ENCODE measurements at regions not wholly inside any gene's neighbourhood (a gene's known extent, or its start where the extent isn't known, plus 50 kb on each side); places are given as distances from the start of the nearest gene placed in this dataset.

- no peaks in the 10 kb centered on the region for H3K4me1 Mint-ChIP-seq
- DNase-seq (no peak), ATAC-seq (ENCODE audit: low read depth) (no peak)
- H3K27me3 Mint-ChIP-seq: peaks cover 3% of the 10 kb centered on the region
- H3K36me3 Mint-ChIP-seq: no peaks in the 10 kb centered on the region
- no peak overlapping the region for H3K27ac Mint-ChIP-seq
- no peaks in the 10 kb centered on the region for H3K9me3 Mint-ChIP-seq
- H3K4me3 Mint-ChIP-seq: no peak overlapping the region
- POLR2A ChIA-PET: no interaction called here
These were observed 96.1 kb upstream of the NXT1 start for GRCh38 chr20:23254505-23254904.

GRCh38 chr20:23254034-23254433, 96.6 kb upstream of the NXT1 start:
- no peak for ATAC-seq (ENCODE audit: low read depth)
- Mint-ChIP-seq H3K9me3 (no peaks in the 10 kb centered on the region), H3K36me3 (no peaks in the 10 kb centered on the region), H3K4me1 (no peaks in the 10 kb centered on the region), H3K27me3 (peaks cover 3% of the 10 kb centered on the region), H3K27ac (no peak overlapping the region), H3K4me3 (no peak overlapping the region)
- DNase-seq: no peak
- POLR2A ChIA-PET: no interaction called here

- Mint-ChIP-seq H3K9me3 (no peaks in the 10 kb centered on the region), H3K27me3 (peaks cover 3% of the 10 kb centered on the region), H3K4me1 (no peaks in the 10 kb centered on the region), H3K27ac (no peak overlapping the region), H3K36me3 (no peaks in the 10 kb centered on the region), H3K4me3 (no peak overlapping the region)
- ATAC-seq (ENCODE audit: low read depth) (no peak), DNase-seq (no peak)
- POLR2A ChIA-PET: no interaction called here
These were observed 97.1 kb upstream of the NXT1 start for GRCh38 chr20:23253524-23253923.

- Mint-ChIP-seq H3K4me3 (no peak overlapping the region), H3K27ac (no peak overlapping the region), H3K4me1 (no peaks in the 10 kb centered on the region), H3K27me3 (peaks cover 3% of the 10 kb centered on the region), H3K36me3 (no peaks in the 10 kb centered on the region), H3K9me3 (no peaks in the 10 kb centered on the region)
- DNase-seq (no peak), ATAC-seq (ENCODE audit: low read depth) (no peak)
- POLR2A ChIA-PET: no interaction called here
These were observed 98.8 kb upstream of the NXT1 start for GRCh38 chr20:23251779-23252178.

- Mint-ChIP-seq H3K9me3 (no peaks in the 10 kb centered on the region), H3K27ac (no peak overlapping the region), H3K27me3 (peaks cover 3% of the 10 kb centered on the region), H3K36me3 (no peaks in the 10 kb centered on the region), H3K4me3 (no peak overlapping the region), H3K4me1 (no peaks in the 10 kb centered on the region)
- POLR2A ChIA-PET: no interaction called here
- ATAC-seq (ENCODE audit: low read depth) (no peak), DNase-seq (no peak)
These were observed 101.0 kb upstream of the NXT1 start for GRCh38 chr20:23249541-23249940.

GRCh38 chr20:23248461-23248882, 102.1 kb upstream of the NXT1 start:
- Mint-ChIP-seq H3K27ac (no peak overlapping the region), H3K36me3 (no peaks in the 10 kb centered on the region), H3K27me3 (peaks cover 3% of the 10 kb centered on the region), H3K4me1 (no peaks in the 10 kb centered on the region), H3K4me3 (no peak overlapping the region), H3K9me3 (no peaks in the 10 kb centered on the region)
- POLR2A ChIA-PET: no interaction called here
- DNase-seq: no peak
- no peak for ATAC-seq (ENCODE audit: low read depth)

GRCh38 chr20:23246717-23247664, 103.6 kb upstream of the NXT1 start:
- ATAC-seq (ENCODE audit: low read depth) (no peak), DNase-seq (no peak)
- Mint-ChIP-seq H3K4me1 (no peaks in the 10 kb centered on the region), H3K27me3 (peaks cover under 1% of the 10 kb centered on the region), H3K4me3 (no peak overlapping the region), H3K9me3 (no peaks in the 10 kb centered on the region), H3K27ac (no peak overlapping the region), H3K36me3 (no peaks in the 10 kb centered on the region)
- POLR2A ChIA-PET: no interaction called here

GRCh38 chr20:23245553-23246181, 104.9 kb upstream of the NXT1 start:
- no peak for ATAC-seq (ENCODE audit: low read depth)
- no peak overlapping the region for H3K27ac Mint-ChIP-seq

GRCh38 chr20:23244916-23245552, 105.6 kb upstream of the NXT1 start:
- Mint-ChIP-seq H3K9me3 (no peaks in the 10 kb centered on the region), H3K36me3 (no peaks in the 10 kb centered on the region), H3K27me3 (no peaks in the 10 kb centered on the region), H3K27ac (no peak overlapping the region), H3K4me1 (no peaks in the 10 kb centered on the region), H3K4me3 (no peak overlapping the region)
- POLR2A ChIA-PET: no interaction called here
- DNase-seq (no peak), ATAC-seq (ENCODE audit: low read depth) (no peak)

More at GRCh38 chr20:23245553-23246181, 104.9 kb upstream of the NXT1 start:
- Mint-ChIP-seq H3K4me1 (no peaks in the 10 kb centered on the region), H3K4me3 (no peak overlapping the region), H3K27me3 (no peaks in the 10 kb centered on the region), H3K36me3 (no peaks in the 10 kb centered on the region), H3K9me3 (no peaks in the 10 kb centered on the region)
- POLR2A ChIA-PET: no interaction called here
- DNase-seq: peak; percentile 36

- peaks cover under 1% of the 10 kb centered on the region for H3K27me3 Mint-ChIP-seq
- POLR2A ChIA-PET: no interaction called here
- no peak overlapping the region for H3K27ac Mint-ChIP-seq
These were observed 106.3 kb upstream of the NXT1 start for GRCh38 chr20:23244156-23244915.

GRCh38 chr20:23243791-23244155, 106.8 kb upstream of the NXT1 start:
- POLR2A ChIA-PET: no interaction called here
- H3K9me3 Mint-ChIP-seq: peaks cover 4% of the 10 kb centered on the region
- no peak for ATAC-seq (ENCODE audit: low read depth)

More at GRCh38 chr20:23244156-23244915, 106.3 kb upstream of the NXT1 start:
- H3K4me1 Mint-ChIP-seq: no peaks in the 10 kb centered on the region
- no peak for ATAC-seq (ENCODE audit: low read depth)
- H3K36me3 Mint-ChIP-seq: no peaks in the 10 kb centered on the region
- no peak overlapping the region for H3K4me3 Mint-ChIP-seq
- H3K9me3 Mint-ChIP-seq: peaks cover under 1% of the 10 kb centered on the region
- no peak for DNase-seq

GRCh38 chr20:23242556-23243180, 107.9 kb upstream of the NXT1 start:
- DNase-seq (no peak), ATAC-seq (ENCODE audit: low read depth) (no peak)
- Mint-ChIP-seq H3K27ac (no peak overlapping the region), H3K36me3 (no peaks in the 10 kb centered on the region), H3K9me3 (peaks cover 4% of the 10 kb centered on the region), H3K4me3 (no peak overlapping the region), H3K4me1 (no peaks in the 10 kb centered on the region), H3K27me3 (peaks cover 9% of the 10 kb centered on the region)
- POLR2A ChIA-PET: no interaction called here

More at GRCh38 chr20:23243791-23244155, 106.8 kb upstream of the NXT1 start:
- H3K4me3 Mint-ChIP-seq: no peak overlapping the region
- H3K27me3 Mint-ChIP-seq: peaks cover 5% of the 10 kb centered on the region
- no peaks in the 10 kb centered on the region for H3K4me1 Mint-ChIP-seq
- no peak for DNase-seq
- H3K36me3 Mint-ChIP-seq: no peaks in the 10 kb centered on the region
- no peak overlapping the region for H3K27ac Mint-ChIP-seq

GRCh38 chr20:23242104-23242503, 108.5 kb upstream of the NXT1 start:
- H3K36me3 Mint-ChIP-seq: no peaks in the 10 kb centered on the region
- peaks cover 4% of the 10 kb centered on the region for H3K9me3 Mint-ChIP-seq
- H3K27me3 Mint-ChIP-seq: peaks cover 9% of the 10 kb centered on the region
- H3K4me3 Mint-ChIP-seq: no peak overlapping the region
- ATAC-seq (ENCODE audit: low read depth) (no peak), DNase-seq (no peak)
- POLR2A ChIA-PET: no interaction called here
- H3K4me1 Mint-ChIP-seq: no peaks in the 10 kb centered on the region
- H3K27ac Mint-ChIP-seq: no peak overlapping the region
